ENCODE measurements at regions not wholly inside any gene's neighbourhood (a gene's known extent, or its start where the extent isn't known, plus 50 kb on each side); places are given as distances from the start of the nearest gene placed in this dataset.

- Histone ChIP-seq H3K9ac (ENCODE audit: insufficient read depth, low read depth, low read length) (no peak overlapping the region), H3K9me3 (ENCODE audit: low read length) (no peaks in the 10 kb centered on the region), H3K79me2 (ENCODE audit: insufficient read depth, low read length) (no peaks in the 10 kb centered on the region), H2AFZ (ENCODE audit: low read length) (no peak overlapping the region), H3K4me1 (ENCODE audit: insufficient read depth, low read length) (no peaks in the 10 kb centered on the region), H4K20me1 (ENCODE audit: insufficient read depth, low read length) (no peaks in the 10 kb centered on the region), H3K27ac (ENCODE audit: extremely low read length, insufficient read depth, low read length) (no peak overlapping the region), H3K4me2 (ENCODE audit: low read depth, low read length) (no peak overlapping the region), H3K4me3 (replicated peaks in 1 of 3; ENCODE audit: insufficient read depth in 1 of 3, low read depth in 2 of 3, low read length in 3 of 3) (no peak overlapping the region), H3K27me3 (ENCODE audit: control insufficient read depth in 1 of 2, insufficient read depth in 2 of 2, low read length in 2 of 2) (no peaks in the 10 kb centered on the region), H3K36me3 (replicated peaks in 1 of 2; ENCODE audit: control insufficient read depth in 1 of 2, insufficient read depth in 2 of 2, low read length in 2 of 2) (no peaks in the 10 kb centered on the region)
- intact Hi-C loops (cut with micrococcal nuclease; ENCODE audit: unreplicated experiment), result no loop called here
- no TSS peak for BruUV-seq (replicated peaks)
- 47% methylated on average over 5 of the region's 5 CpGs for WGBS (ENCODE audit: low lambda C conversion rate)
- ATAC-seq (no peak), DNase-seq (ENCODE audit: low spot score) (no peak), FAIRE-seq (no peak)
- CTCF ChIA-PET (ENCODE audit: low intra/inter-chr PET ratio, low total read pairs), result no interaction called here
- POLR2A ChIA-PET, result no interaction called here
- in situ Hi-C loops (cut with HindIII; ENCODE audit: extremely low pct_ligation_motif_present, low pct_unique_long_range_greater_than_20kb), result no loop called here
- TF ChIP-seq ZNF672 (CRISPR knock-in tag; IDR thresholded peaks at IDR 0.05) (no peak), SALL2 (CRISPR knock-in tag; IDR thresholded peaks at IDR 0.05) (no peak), TARDBP (CRISPR knock-in tag; IDR thresholded peaks at IDR 0.05) (no peak), HOXA7 (CRISPR knock-in tag; IDR thresholded peaks at IDR 0.05) (no peak)
- TF ChIP-seq, protein P1, sequence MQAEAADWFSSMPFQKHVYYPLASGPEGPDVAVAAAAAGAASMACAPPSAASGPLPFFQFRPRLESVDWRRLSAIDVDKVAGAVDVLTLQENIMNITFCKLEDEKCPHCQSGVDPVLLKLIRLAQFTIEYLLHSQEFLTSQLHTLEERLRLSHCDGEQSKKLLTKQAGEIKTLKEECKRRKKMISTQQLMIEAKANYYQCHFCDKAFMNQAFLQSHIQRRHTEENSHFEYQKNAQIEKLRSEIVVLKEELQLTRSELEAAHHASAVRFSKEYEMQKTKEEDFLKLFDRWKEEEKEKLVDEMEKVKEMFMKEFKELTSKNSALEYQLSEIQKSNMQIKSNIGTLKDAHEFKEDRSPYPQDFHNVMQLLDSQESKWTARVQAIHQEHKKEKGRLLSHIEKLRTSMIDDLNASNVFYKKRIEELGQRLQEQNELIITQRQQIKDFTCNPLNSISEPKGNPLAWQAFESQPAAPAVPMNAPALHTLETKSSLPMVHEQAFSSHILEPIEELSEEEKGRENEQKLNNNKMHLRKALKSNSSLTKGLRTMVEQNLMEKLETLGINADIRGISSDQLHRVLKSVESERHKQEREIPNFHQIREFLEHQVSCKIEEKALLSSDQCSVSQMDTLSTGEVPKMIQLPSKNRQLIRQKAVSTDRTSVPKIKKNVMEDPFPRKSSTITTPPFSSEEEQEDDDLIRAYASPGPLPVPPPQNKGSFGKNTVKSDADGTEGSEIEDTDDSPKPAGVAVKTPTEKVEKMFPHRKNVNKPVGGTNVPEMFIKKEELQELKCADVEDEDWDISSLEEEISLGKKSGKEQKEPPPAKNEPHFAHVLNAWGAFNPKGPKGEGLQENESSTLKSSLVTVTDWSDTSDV (CRISPR knock-in tag; IDR thresholded peaks at IDR 0.05), result no peak
Observed at GRCh38 chr6:14359438-14359837, 241.9 kb downstream of the CD83 start.

- H3K79me2 ChIP-seq (ENCODE audit: insufficient read depth, low read length), result no peaks in the 10 kb centered on the region
- intact Hi-C loops (cut with micrococcal nuclease; ENCODE audit: unreplicated experiment) (no loop called here), in situ Hi-C loops (cut with HindIII; ENCODE audit: extremely low pct_ligation_motif_present, low pct_unique_long_range_greater_than_20kb) (no loop called here)
- ChIA-PET POLR2A (no interaction called here), CTCF (ENCODE audit: low intra/inter-chr PET ratio, low total read pairs) (no interaction called here)
- DNase-seq (ENCODE audit: low spot score) (no peak), ATAC-seq (no peak), FAIRE-seq (no peak)
- no peak overlapping the region for H3K4me2 ChIP-seq (ENCODE audit: low read depth, low read length)
- TF ChIP-seq ZNF501 (CRISPR knock-in tag; IDR thresholded peaks at IDR 0.05) (no peak), PHF5A (CRISPR knock-in tag; IDR thresholded peaks at IDR 0.05; ENCODE audit: low read depth, unreplicated experiment) (no peak), ZFP41 (CRISPR knock-in tag; IDR thresholded peaks at IDR 0.05; ENCODE audit: borderline replicate concordance) (no peak), NFKB2 (CRISPR knock-in tag; IDR thresholded peaks at IDR 0.05; ENCODE audit: borderline replicate concordance) (no peak), ZKSCAN1 (IDR thresholded peaks at IDR 0.05; ENCODE audit: low read length) (no peak), U2AF2 (IDR thresholded peaks at IDR 0.05; ENCODE audit: low read depth, low read length) (no peak), NFE2L2 (IDR thresholded peaks at IDR 0.05; ENCODE audit: low read length) (no peak), HOXA7 (CRISPR knock-in tag; IDR thresholded peaks at IDR 0.05) (no peak), ARHGAP35 (CRISPR knock-in tag; IDR thresholded peaks at IDR 0.05; ENCODE audit: borderline replicate concordance) (no peak), FOXP4 (CRISPR knock-in tag; IDR thresholded peaks at IDR 0.05) (no peak)
- no peak overlapping the region for H3K4me3 ChIP-seq (replicated peaks in 1 of 3; ENCODE audit: insufficient read depth in 1 of 3, low read depth in 2 of 3, low read length in 3 of 3)
- H3K27ac ChIP-seq (ENCODE audit: extremely low read length, insufficient read depth, low read length), result no peak overlapping the region
- H4K20me1 ChIP-seq (ENCODE audit: insufficient read depth, low read length), result no peaks in the 10 kb centered on the region
- WGBS (ENCODE audit: low lambda C conversion rate), result 26% methylated on average over 7 of the region's 7 CpGs
- no peak overlapping the region for H3K9ac ChIP-seq (ENCODE audit: insufficient read depth, low read depth, low read length)
- no peak overlapping the region for H2AFZ ChIP-seq (ENCODE audit: low read length)
- no TSS peak for BruUV-seq (replicated peaks)
- no peaks in the 10 kb centered on the region for H3K9me3 ChIP-seq (ENCODE audit: low read length)
- H3K27me3 ChIP-seq (ENCODE audit: control insufficient read depth in 1 of 2, insufficient read depth in 2 of 2, low read length in 2 of 2), result no peaks in the 10 kb centered on the region
- no peaks in the 10 kb centered on the region for H3K4me1 ChIP-seq (ENCODE audit: insufficient read depth, low read length)
- H3K36me3 ChIP-seq (replicated peaks in 1 of 2; ENCODE audit: control insufficient read depth in 1 of 2, insufficient read depth in 2 of 2, low read length in 2 of 2), result no peaks in the 10 kb centered on the region
Observed at GRCh38 chr6:14360565-14360964, 243.0 kb downstream of the CD83 start.

Data from HepG2 (cell line).